HEK293 (cell line): ENCODE measurements at regions not wholly inside any gene's neighbourhood (a gene's known extent, or its start where the extent isn't known, plus 50 kb on each side); places are given as distances from the start of the nearest gene placed in this dataset.
A peak's percentile ranks its signal among the peaks of the same experiment; 100 is the strongest.

Experiments
- CTCF ChIA-PET: fragments of 350-600 bp; formaldehyde crosslinking; extraction: SDS; loops from one replicate; lab custom pipeline; 2021; ENCODE audit warnings: antibody characterized with exemption; lab: Yijun Ruan, JAX
- POLR2A ChIA-PET: fragments of 300-600 bp; formaldehyde crosslinking; extraction: SDS; loops from one replicate; lab custom pipeline; 2020; ENCODE audit warnings: antibody characterized with exemption, inconsistent platforms; lab: Yijun Ruan, JAX
- H3K27ac ChIP-seq: fragments of 200-500 bp; sonication (Bioruptor generic); 2 replicates; pipeline ENCODE4 v1.5.1; 2014; ENCODE audit warnings: low read depth, low read length, control low read depth, inconsistent platforms; ENCODE audit errors: extremely low read depth
- H3K36me3 ChIP-seq, 2 experiments: fragments of 200-500 bp in 1 of 2; sonication (Bioruptor generic) in 1 of 2; 1 replicate in 1 of 2; 2 replicates in 1 of 2; pipeline ENCODE4 v1.5.1; 2014 to 2017; ENCODE audit warnings: inconsistent platforms in 2 of 2, low read length in 2 of 2; ENCODE audit not compliant: control insufficient read depth in 2 of 2, insufficient read depth in 1 of 2
- H3K4me1 ChIP-seq: fragments of 200-500 bp; sonication (Bioruptor generic); 2 replicates; pipeline ENCODE4 v1.5.1; 2014; ENCODE audit warnings: mild to moderate bottlenecking, low read length, inconsistent platforms; ENCODE audit not compliant: control insufficient read depth, insufficient read depth
- H3K4me3 ChIP-seq: 2 replicates; pipeline ENCODE4 v1.5.1; 2011; ENCODE audit warnings: low read depth, mild to moderate bottlenecking, control low read depth, low read length, moderate library complexity
- H3K9me3 ChIP-seq: fragments of 200-500 bp; sonication (Bioruptor generic); 2 replicates; pipeline ENCODE4 v1.5.1; 2014; ENCODE audit warnings: low read depth, low read length, inconsistent platforms; ENCODE audit not compliant: control insufficient read depth, insufficient read depth
- BCL6B ChIP-seq: fragments of 450-650 bp; formaldehyde crosslinking; IDR thresholded peaks from 2 replicates; pipeline ENCODE4 v1.5.1; 2017; ENCODE audit warnings: missing biosample characterization, missing genetic modification characterization
- IKZF3 ChIP-seq: fragments of 450-650 bp; IDR thresholded peaks from 2 replicates; pipeline ENCODE4 v1.5.0; 2018; ENCODE audit warnings: missing biosample characterization, mild to moderate bottlenecking, missing genetic modification characterization, moderate library complexity
- PATZ1 ChIP-seq: fragments of 450-650 bp; formaldehyde crosslinking; IDR thresholded peaks from 2 replicates; pipeline ENCODE4 v1.5.1; 2016; ENCODE audit warnings: missing biosample characterization, missing genetic modification characterization
- PRDM1 ChIP-seq: fragments of 450-650 bp; formaldehyde crosslinking; IDR thresholded peaks from 2 replicates; pipeline ENCODE4; 2016; ENCODE audit warnings: missing biosample characterization, missing genetic modification characterization
- PRDM6 ChIP-seq: fragments of 450-650 bp; formaldehyde crosslinking; IDR thresholded peaks from 2 replicates; pipeline ENCODE4 v1.5.1; 2017; ENCODE audit warnings: missing biosample characterization, missing genetic modification characterization
- SP7 ChIP-seq: fragments of 450-650 bp; formaldehyde crosslinking; IDR thresholded peaks from 2 replicates; pipeline ENCODE4 v1.5.1; 2016; ENCODE audit warnings: missing biosample characterization, missing genetic modification characterization
- TRIM28 ChIP-seq: IDR thresholded peaks from 2 replicates; pipeline ENCODE4 v1.6.1; 2011; ENCODE audit warnings: low read length, control low read depth, borderline replicate concordance
- TSHZ1 ChIP-seq: fragments of 450-650 bp; formaldehyde crosslinking; IDR thresholded peaks from 2 replicates; pipeline ENCODE4 v1.5.1; 2016; ENCODE audit warnings: missing biosample characterization, missing genetic modification characterization, borderline replicate concordance
- ZBTB21 ChIP-seq: fragments of 450-650 bp; formaldehyde crosslinking; IDR thresholded peaks from 2 replicates; pipeline ENCODE4 v1.5.1; 2017; ENCODE audit warnings: missing biosample characterization, missing genetic modification characterization
- ZFP41 ChIP-seq: fragments of 450-650 bp; formaldehyde crosslinking; IDR thresholded peaks from 2 replicates; pipeline ENCODE4 v1.5.1; 2016; ENCODE audit warnings: missing biosample characterization, missing genetic modification characterization, borderline replicate concordance
- ZNF132 ChIP-seq: fragments of 450-650 bp; formaldehyde crosslinking; IDR thresholded peaks from 2 replicates; pipeline ENCODE4 v1.5.1; 2017; ENCODE audit warnings: missing biosample characterization, missing genetic modification characterization, borderline replicate concordance
- ZNF398 ChIP-seq: fragments of 450-650 bp; formaldehyde crosslinking; IDR thresholded peaks from 2 replicates; pipeline ENCODE4 v1.5.1; 2017; ENCODE audit warnings: missing biosample characterization, missing genetic modification characterization
- ZNF529 ChIP-seq: fragments of 450-650 bp; formaldehyde crosslinking; IDR thresholded peaks from 2 replicates; pipeline ENCODE4 v1.5.1; 2017; ENCODE audit warnings: missing genetic modification characterization, missing biosample characterization; ENCODE audit not compliant: insufficient replicate concordance
- ZNF670 ChIP-seq: fragments of 450-650 bp; formaldehyde crosslinking; IDR thresholded peaks from 2 replicates; pipeline ENCODE4 v1.5.1; 2016; ENCODE audit warnings: missing biosample characterization, missing genetic modification characterization, low read depth
- ZNF677 ChIP-seq: fragments of 450-650 bp; IDR thresholded peaks from 2 replicates; pipeline ENCODE4 v1.5.0; 2018; ENCODE audit warnings: missing biosample characterization, mild to moderate bottlenecking, missing genetic modification characterization, moderate library complexity
- ZNF843 ChIP-seq: fragments of 450-650 bp; formaldehyde crosslinking; IDR thresholded peaks from 2 replicates; pipeline ENCODE4 v1.5.1; 2016; ENCODE audit warnings: missing biosample characterization, missing genetic modification characterization
- ZSCAN18 ChIP-seq: fragments of 450-650 bp; formaldehyde crosslinking; IDR thresholded peaks from 2 replicates; pipeline ENCODE4 v1.5.1; 2016; ENCODE audit warnings: missing biosample characterization, missing genetic modification characterization
- ZSCAN23 ChIP-seq: fragments of 450-650 bp; formaldehyde crosslinking; IDR thresholded peaks from 2 replicates; pipeline ENCODE4 v1.5.1; 2016; ENCODE audit warnings: missing biosample characterization, missing genetic modification characterization

- TF ChIP-seq ZNF398: peak; percentile 23; the same call in 1 of the 2 replicates
- peak; percentile 72 for TF ChIP-seq PRDM6 (tag by site-specific recombination)
- 0 out of 2 replicates have a peak, but pooled peaks have one; percentile 18 for TF ChIP-seq ZNF843 (tag by site-specific recombination)
- TF ChIP-seq PRDM1 (tag by site-specific recombination): no peak
Observed at GRCh38 chr5:158265931-158266700, 407.2 kb upstream of the CLINT1 start (continued).

GRCh38 chr5:158265346-158265745 is 406.4 kb upstream of the CLINT1 start:
- Histone ChIP-seq H3K4me1 (peaks cover 17% of the 10 kb centered on the region), H3K36me3 (no peaks in the 10 kb centered on the region), H3K9me3 (no peaks in the 10 kb centered on the region), H3K27ac (no peak overlapping the region), H3K4me3 (no peak overlapping the region)
- TF ChIP-seq SP7 (peak; percentile 54), ZNF670 (no peak)
- ChIA-PET POLR2A (no interaction called here), CTCF (interaction anchor here (1.2 to 1.3 kb wide), 2 partner anchors 12 to 864 kb away, joined by 4 read pairs; no protein-coding TSS in a partner anchor)

- ChIA-PET POLR2A (no interaction called here), CTCF (no interaction called here)
- Histone ChIP-seq H3K36me3 (no peaks in the 10 kb centered on the region), H3K4me3 (no peak overlapping the region), H3K27ac (no peak overlapping the region), H3K9me3 (no peaks in the 10 kb centered on the region), H3K4me1 (peaks cover 17% of the 10 kb centered on the region)
- no peak for TF ChIP-seq ZFP41 (tag by site-specific recombination)
- TF ChIP-seq ZNF843 (tag by site-specific recombination): 0 out of 2 replicates have a peak, but pooled peaks have one; percentile 26
- no peak for TF ChIP-seq ZNF670
- TF ChIP-seq BCL6B: no peak
- no peak for TF ChIP-seq ZSCAN18 (tag by site-specific recombination)
- TF ChIP-seq IKZF3 (tag by site-specific recombination): no peak
- TF ChIP-seq TRIM28: no peak
- no peak for TF ChIP-seq ZNF529 (tag by site-specific recombination)
- TF ChIP-seq ZSCAN23 (tag by site-specific recombination): no peak
- TF ChIP-seq SP7: 0 out of 2 replicates have a peak, but pooled peaks have one; percentile 28
- TF ChIP-seq TSHZ1 (tag by site-specific recombination): no peak
- TF ChIP-seq ZNF132 (tag by site-specific recombination): no peak
- TF ChIP-seq PATZ1 (tag by site-specific recombination): no peak
- TF ChIP-seq ZBTB21 (tag by site-specific recombination): no peak
- TF ChIP-seq ZNF677 (tag by site-specific recombination): no peak
Observed at GRCh38 chr5:158264264-158264663, 405.3 kb upstream of the CLINT1 start.
